Glutamatergic neuron (in vitro differentiated cells): ENCODE measurements at regions not wholly inside any gene's neighbourhood (a gene's known extent, or its start where the extent isn't known, plus 50 kb on each side); places are given as distances from the start of the nearest gene placed in this dataset.

Experiments
- DNase-seq: peaks from one replicate; pipeline ENCODE4 v3.0.0; 2022
- H3K27ac Mint-ChIP-seq: one replicate; pipeline ENCODE4 v1.8.0; 2020; ENCODE audit warnings: mild to moderate bottlenecking, mixed read lengths, inconsistent platforms; ENCODE audit not compliant: unreplicated experiment
- H3K27me3 Mint-ChIP-seq: one replicate; pipeline ENCODE4 v1.8.0; 2020; ENCODE audit warnings: mild to moderate bottlenecking, moderate library complexity, mixed read lengths, inconsistent platforms; ENCODE audit not compliant: unreplicated experiment
- H3K36me3 Mint-ChIP-seq: one replicate; pipeline ENCODE4 v1.8.0; 2020; ENCODE audit warnings: mild to moderate bottlenecking, mixed read lengths, inconsistent platforms; ENCODE audit not compliant: unreplicated experiment
- H3K4me1 Mint-ChIP-seq: one replicate; pipeline ENCODE4 v1.8.0; 2020; ENCODE audit warnings: mild to moderate bottlenecking, low read depth, mixed read lengths, inconsistent platforms; ENCODE audit not compliant: unreplicated experiment
- H3K4me3 Mint-ChIP-seq: one replicate; pipeline ENCODE4 v1.8.0; 2020; ENCODE audit warnings: mild to moderate bottlenecking, mixed read lengths, inconsistent platforms; ENCODE audit not compliant: unreplicated experiment
- H3K9me3 Mint-ChIP-seq: one replicate; pipeline ENCODE4 v1.8.0; 2020; ENCODE audit warnings: mild to moderate bottlenecking, moderate library complexity, mixed read lengths, inconsistent platforms; ENCODE audit not compliant: unreplicated experiment
- TF ChIP-seq, protein P1 (sequence below): fragments of 200-600 bp; sonication (generic); IDR thresholded peaks from one replicate; pipeline ENCODE4 v1.5.0; 2021; ENCODE audit not compliant: partially characterized antibody, unreplicated experiment

DNA sequence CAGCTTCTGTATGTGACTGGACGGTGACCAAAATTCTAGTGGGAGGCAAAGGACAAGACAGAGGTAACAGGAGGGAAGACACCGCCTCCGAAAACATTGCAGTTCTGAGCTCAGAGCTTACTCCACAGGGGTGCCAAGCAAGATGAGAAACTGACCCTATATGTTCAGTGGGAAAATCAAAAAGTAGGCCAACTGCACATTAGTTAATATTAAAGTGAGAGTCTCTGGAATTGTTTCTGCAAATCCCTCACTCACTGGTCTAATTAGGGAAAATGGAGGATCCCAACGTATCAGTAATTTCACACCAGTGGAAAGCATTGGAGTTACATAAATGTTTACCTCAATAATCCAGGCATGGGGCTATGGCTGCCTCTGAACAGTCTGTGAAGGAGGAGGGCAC is 313.3 kb upstream of the KCNH8 start:
- H3K4me3 Mint-ChIP-seq = no peak overlapping the region
- no peaks in the 10 kb centered on the region for H3K36me3 Mint-ChIP-seq
- H3K27me3 Mint-ChIP-seq = no peaks in the 10 kb centered on the region
- DNase-seq = no peak
- TF ChIP-seq, protein P1, sequence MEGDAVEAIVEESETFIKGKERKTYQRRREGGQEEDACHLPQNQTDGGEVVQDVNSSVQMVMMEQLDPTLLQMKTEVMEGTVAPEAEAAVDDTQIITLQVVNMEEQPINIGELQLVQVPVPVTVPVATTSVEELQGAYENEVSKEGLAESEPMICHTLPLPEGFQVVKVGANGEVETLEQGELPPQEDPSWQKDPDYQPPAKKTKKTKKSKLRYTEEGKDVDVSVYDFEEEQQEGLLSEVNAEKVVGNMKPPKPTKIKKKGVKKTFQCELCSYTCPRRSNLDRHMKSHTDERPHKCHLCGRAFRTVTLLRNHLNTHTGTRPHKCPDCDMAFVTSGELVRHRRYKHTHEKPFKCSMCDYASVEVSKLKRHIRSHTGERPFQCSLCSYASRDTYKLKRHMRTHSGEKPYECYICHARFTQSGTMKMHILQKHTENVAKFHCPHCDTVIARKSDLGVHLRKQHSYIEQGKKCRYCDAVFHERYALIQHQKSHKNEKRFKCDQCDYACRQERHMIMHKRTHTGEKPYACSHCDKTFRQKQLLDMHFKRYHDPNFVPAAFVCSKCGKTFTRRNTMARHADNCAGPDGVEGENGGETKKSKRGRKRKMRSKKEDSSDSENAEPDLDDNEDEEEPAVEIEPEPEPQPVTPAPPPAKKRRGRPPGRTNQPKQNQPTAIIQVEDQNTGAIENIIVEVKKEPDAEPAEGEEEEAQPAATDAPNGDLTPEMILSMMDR = no peak
- no peaks in the 10 kb centered on the region for H3K4me1 Mint-ChIP-seq
- no peak overlapping the region for H3K27ac Mint-ChIP-seq
- H3K9me3 Mint-ChIP-seq = no peaks in the 10 kb centered on the region

DNA sequence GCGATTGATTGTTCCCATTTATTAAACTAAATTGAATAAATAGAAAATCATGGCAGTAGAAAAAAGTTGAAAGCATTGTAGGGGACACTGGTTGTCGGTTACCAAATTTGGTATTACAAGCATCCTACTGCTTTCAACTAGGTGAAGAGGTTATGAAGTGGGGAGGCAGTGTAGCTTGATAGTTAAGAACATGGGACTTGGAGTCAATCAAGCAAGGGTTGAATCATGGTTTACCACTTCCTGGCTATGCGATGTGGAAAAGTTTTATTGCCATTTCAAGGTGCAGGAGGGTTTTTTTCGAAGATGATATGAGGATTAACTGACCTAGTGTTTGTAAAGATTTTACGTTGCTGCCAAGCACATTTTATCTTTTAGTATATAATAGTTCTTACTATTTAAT is 318.2 kb upstream of the KCNH8 start:
- Mint-ChIP-seq H3K9me3 (no peaks in the 10 kb centered on the region), H3K4me1 (no peaks in the 10 kb centered on the region), H3K36me3 (no peaks in the 10 kb centered on the region), H3K4me3 (no peak overlapping the region), H3K27me3 (no peaks in the 10 kb centered on the region), H3K27ac (no peak overlapping the region)
- no peak for DNase-seq
- TF ChIP-seq, protein P1 = no peak

DNA sequence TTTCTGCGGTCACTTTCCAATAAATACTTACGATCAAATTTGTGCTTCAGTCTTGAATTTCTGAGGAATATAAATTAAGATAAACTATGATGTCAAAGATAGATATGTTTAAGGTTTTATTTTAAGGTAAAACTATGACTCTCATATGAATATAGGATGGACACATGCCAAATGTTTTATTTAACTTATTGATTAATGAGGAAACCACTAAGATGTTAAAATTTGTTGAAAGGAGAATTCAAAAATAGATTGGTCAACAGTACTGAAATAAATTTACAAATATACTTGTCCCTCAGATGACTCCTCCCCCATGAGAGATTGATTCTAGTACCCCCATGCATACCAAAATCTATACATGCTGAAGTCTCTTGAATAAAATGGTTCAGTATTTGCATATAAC is 319.7 kb upstream of the KCNH8 start:
- H3K9me3 Mint-ChIP-seq = no peaks in the 10 kb centered on the region
- DNase-seq = no peak
- TF ChIP-seq, protein P1 = no peak
- H3K27ac Mint-ChIP-seq = no peak overlapping the region
- H3K36me3 Mint-ChIP-seq = no peaks in the 10 kb centered on the region
- H3K4me3 Mint-ChIP-seq = no peak overlapping the region
- H3K27me3 Mint-ChIP-seq = no peaks in the 10 kb centered on the region
- no peaks in the 10 kb centered on the region for H3K4me1 Mint-ChIP-seq

DNA sequence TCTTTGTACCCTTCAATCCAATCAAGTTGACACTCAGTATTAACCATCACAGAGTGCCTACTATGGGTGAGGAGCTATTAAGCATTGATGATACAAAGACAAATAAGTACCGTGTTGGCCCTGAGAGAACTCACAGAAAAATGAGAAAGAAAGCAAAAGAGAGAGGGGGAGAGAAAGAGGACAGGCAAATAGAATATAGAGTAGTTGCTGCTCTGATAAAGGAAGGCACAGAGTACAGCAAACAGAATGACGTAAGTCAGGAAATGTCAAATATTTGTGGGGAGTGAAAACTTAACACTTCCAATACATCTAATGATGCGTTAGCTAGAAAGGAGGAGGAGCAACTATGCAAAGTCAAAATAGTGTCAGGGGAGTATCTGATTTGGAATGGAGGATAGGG is 320.6 kb upstream of the KCNH8 start:
- no peak for DNase-seq
- no peaks in the 10 kb centered on the region for H3K9me3 Mint-ChIP-seq
- H3K27ac Mint-ChIP-seq = no peak overlapping the region
- no peaks in the 10 kb centered on the region for H3K4me1 Mint-ChIP-seq
- H3K27me3 Mint-ChIP-seq = no peaks in the 10 kb centered on the region
- TF ChIP-seq, protein P1 = no peak
- no peak overlapping the region for H3K4me3 Mint-ChIP-seq
- no peaks in the 10 kb centered on the region for H3K36me3 Mint-ChIP-seq

DNA sequence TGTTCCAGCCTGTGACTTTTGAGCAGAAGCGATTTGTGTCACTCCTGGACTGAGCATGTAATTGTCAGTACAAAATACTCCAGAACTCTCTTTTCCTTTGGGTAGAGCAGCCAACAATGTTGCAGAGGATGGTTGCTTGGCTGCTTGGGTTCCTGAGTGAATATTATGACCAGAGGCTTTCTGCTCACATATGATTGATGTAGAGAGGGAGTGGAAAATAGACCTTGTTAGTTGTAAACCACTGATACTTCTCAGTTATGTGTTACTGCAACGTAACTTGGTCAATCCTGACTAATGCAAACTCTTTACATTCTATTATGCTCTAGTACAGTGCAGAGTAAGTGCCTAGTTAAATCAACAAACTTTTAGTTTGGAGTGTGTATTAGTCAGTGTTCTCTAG is 322.6 kb upstream of the KCNH8 start:
- no peak overlapping the region for H3K4me3 Mint-ChIP-seq

More for the DNA sequence above, 322.6 kb upstream of the KCNH8 start:
- Mint-ChIP-seq H3K36me3 (peaks cover 4% of the 10 kb centered on the region), H3K4me1 (no peaks in the 10 kb centered on the region), H3K27me3 (no peaks in the 10 kb centered on the region), H3K27ac (no peak overlapping the region), H3K9me3 (no peaks in the 10 kb centered on the region)
- TF ChIP-seq, protein P1 = no peak
- DNase-seq = no peak
